Right lung (tissue), 2 donors: ENCODE measurements at regions not wholly inside any gene's neighbourhood (a gene's known extent, or its start where the extent isn't known, plus 50 kb on each side); places are given as distances from the start of the nearest gene placed in this dataset.
"Not testable (repeated sequence)": the region's sequence is repeated elsewhere in the genome, so short reads cannot be mapped to it uniquely, and the experiment has no call there.

Experiments
- DNase-seq, 2 donors: peaks; one replicate each; pipeline ENCODE4 v3.0.0-alpha.2; 2013

DNA sequence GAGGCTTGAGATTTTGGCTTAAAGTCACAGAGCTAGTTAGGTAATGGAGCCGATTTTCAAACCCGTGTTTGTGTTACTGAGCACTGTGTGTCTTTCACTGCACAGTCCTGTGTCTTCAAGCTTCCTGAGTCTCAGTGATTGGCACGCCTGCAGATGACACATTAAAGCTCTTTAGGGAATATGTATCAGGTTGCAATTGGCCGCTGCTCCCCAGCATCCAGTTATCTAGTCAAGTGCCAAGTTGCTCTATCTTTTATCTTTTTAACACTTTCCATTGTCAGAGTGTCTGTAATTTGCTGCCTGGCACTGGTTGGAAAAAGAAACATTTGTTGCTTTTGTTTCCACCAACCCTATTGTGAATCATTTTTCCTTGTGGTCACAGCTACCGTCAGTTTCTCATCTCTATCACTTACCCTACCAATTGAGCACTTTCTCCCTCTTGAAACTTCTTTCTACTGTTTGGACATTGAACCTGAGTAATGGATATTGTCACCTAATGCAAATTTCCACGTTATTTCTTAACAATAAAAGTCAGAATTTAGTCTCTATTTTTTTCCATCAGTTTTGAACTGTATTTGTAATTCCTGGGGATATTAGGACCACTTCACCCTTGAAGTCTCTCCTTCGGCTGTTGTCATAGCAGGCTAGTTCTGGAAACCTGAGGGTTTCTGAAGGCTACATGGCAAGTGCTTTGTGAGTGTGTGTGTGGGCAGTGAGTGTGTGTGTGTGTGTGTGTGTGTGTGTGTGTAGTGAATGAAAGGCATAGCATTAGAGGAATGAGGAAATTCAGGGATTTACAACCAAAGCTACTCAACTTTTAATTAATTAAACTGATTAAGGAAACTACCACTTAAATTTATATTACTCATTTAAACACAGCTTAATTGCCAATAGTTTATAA is 274.3 kb downstream of the ISL1 start:
- DNase-seq = no peak

DNA sequence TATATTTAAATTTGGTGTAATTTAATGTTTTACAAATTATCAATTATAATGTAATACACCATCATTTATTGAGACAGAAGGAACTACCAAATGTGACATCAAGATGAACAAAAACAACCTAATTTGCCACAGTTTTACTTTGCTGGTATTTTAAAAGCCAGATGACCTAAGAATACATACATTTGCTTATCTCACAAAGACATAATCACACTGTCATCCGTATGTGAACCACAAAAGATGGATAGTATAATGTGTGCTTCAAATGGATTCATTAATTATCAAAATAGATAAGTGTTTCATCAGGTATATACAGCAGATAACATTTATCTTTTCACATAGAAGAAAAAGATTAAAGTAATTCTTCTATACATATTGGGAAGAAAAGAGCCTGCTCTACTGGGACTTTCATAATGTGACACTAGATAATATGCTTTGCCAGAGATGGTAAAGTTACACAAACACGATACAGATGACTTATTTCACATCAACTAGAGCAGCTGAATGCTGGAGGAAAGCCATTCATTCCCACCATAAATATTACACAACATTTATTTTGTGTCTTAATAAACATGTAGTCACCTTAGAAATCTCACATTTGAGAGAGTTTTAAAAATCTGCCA is 278.5 kb downstream of the ISL1 start:
- DNase-seq = no peak

DNA sequence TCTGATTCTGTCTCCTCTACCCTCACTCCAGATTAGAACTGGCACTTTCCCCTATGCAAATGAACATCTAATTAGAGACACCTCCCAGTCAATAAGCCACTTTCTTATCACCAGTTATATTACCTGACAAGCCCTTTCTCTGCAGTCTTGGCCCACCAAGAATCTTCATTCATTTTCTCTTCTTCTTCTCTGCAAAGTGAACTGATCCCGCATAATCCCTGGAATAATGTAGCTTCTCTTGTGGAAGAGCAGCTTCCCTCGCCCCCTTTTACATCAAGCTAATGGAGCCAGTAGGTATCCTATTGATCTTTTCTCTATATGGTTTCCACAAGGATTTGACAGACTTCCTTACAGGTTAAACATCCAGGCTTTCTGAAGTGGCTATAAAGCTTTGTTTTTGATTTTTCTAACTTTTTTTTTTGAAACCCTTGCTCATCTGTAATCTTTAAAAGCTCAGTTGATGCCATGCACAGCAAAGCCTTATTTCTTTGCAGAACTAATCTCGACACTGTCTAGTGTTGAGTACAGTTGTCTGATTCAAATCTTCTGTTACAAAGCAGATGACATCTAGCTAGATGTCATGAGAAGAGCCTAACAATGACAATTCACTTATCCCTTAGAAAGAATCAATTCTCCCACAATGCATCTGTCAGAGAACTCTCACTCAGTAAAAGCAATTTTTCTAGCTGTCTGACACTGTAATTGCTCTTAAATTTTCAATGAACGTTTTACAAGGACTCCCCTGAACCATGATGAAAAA is 281.4 kb downstream of the ISL1 start:
- no peak for DNase-seq

DNA sequence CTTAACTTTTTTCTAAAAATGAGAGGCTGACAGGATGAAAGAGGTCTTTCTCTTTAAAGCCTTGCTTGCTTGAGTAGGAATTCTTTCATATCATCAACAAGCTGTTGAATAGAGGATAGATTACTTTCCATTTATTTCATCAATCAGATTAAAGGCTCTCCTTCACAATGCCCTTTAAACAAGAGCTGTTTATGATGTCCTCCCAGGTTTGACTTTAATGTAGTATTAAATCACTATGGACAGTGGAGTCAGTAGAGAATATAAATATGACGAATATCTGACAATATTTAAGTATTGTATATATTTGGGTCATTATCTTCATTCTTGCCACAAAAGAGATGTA is 282.0 kb downstream of the ISL1 start:
- no peak for DNase-seq

DNA sequence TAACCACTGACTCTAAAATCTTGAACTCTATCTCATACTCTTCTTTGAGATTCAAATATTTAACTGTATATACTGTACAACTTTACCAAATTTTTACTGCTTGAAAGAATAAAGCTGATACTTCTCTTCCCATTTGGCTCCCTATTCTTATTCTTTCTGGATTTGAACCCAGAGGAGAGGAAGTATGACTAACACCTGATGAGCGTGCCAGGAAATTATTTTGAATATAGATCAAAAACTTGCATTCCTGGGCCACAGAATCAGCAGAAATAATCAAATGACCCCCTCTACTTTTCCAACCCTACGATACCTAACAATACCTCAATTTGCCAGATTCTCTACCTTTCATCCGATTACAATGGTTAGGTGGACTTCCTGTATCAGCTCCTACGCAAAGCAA is 285.8 kb downstream of the ISL1 start:
- DNase-seq = no peak

DNA sequence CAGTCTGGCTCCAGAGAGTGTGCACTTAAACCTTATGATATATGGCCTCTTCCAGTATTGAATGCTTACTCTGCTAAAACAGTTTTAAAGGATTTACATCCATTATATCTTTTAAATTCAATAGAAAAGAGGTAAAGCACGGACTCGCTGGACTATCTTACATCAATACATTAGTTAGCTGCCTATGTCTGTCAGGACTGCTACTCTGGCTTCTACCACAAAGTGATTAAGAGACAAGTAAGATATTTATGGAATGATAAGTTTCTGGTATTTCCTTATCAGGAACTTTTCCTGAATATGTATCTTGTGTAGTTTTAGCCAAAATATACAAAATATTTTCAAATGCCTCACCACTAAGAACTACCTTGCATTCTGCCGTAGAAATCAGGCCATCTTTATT is 295.1 kb downstream of the ISL1 start:
- no peak for DNase-seq

DNA sequence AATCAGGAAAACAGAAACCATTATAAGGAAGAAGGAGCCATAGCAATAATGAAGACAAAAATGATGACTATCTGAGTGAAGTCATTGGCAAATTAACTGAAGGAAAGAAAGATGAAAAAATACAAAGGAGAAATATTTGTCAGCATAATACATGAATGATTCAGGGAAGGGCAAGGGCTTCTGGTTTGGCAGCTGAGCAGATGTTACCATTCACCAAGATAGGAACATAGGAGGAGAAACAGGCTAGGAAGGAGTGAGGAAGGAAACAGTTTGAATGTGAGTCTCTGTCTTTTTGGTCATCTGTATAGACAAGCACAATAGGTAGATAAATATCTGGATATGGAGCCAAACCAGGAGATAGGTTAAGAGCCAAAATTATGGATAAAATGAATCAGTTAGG is 296.0 kb downstream of the ISL1 start:
- no peak for DNase-seq

DNA sequence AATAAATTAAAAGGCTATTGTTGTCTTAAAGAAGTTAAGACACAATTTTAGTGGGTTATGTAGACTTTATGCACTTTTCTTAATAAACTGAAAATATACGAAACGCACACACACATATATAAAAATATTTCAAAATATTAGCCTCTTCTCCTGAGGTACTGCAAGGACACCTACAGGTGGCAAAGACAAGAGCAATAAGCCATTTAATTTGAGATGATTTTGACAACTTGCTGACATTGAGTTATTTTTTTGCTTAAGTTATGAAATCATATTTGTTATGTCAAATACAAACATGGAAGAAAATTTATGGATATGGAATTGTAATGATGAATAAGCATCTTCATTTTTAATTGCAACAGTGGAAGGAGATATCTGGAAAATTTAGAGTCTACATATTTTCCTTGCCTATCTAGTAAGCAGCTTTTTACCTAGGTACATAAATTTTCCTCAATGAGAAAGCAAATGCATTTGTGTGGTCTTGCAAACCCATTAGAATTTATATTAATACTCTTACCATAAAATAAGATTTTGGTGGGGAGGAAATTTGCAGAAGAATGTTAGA is 301.6 kb downstream of the ISL1 start:
- DNase-seq = no peak

DNA sequence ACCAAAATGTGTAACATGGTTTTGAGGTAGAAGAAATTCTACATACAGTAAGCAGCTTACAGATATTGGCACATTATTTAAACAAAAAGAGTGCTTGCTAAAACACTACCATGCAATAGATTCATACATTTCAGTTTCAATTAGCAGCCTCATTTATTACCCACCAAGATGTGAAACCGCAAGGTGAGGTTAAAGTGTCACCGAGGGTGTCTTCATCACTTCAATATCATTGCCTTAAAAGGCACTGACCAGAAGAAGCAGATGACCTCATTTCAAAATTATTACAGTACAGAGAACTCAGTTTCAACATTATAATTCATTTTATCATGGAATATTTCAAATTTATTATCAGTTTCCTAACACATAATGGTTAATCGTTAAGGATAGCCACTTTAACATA is 302.2 kb downstream of the ISL1 start:
- no peak for DNase-seq

DNA sequence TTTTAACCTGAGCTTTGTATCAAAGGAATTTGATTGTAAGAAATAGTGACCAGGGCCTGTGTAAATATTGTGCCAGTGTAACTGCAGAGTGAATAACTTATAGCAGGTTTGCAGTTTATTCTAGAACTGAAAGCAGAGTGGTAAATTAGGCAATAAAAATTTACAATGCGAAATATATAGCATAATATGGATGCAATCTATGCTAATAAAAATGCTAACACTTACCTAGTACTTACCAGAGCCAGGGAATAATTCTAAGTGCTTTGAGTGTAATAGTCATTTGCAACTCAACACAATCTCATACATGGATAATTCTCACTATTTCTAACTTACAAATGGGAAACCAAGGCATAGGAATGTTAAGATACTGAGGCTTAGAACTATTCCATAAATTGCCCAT is 303.4 kb downstream of the ISL1 start:
- DNase-seq = no peak

DNA sequence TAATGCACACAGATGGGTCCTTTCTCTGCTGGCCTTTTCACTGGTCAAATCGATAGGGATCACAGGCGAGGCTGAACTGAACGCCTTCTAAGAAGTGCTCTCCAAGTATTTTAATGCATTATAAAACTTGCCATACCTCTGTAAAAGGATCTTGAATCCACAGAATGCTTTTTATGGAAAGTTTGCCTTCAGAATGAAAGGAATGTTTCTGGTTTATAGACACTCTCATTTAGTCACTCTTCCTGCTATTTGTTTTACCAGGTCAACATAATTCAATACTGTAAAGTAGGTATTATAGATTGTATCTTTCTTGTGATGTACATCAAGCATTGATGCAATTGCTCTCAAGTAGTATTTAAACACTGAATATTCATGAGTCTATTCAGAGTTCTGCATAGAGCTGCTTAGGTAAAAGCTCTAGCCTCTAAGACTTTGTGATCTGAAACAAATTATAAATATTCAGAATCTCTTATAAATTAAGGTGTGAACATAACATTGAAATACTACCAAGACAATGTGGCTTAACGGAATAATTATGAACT is 308.4 kb downstream of the ISL1 start:
- no peak for DNase-seq

DNA sequence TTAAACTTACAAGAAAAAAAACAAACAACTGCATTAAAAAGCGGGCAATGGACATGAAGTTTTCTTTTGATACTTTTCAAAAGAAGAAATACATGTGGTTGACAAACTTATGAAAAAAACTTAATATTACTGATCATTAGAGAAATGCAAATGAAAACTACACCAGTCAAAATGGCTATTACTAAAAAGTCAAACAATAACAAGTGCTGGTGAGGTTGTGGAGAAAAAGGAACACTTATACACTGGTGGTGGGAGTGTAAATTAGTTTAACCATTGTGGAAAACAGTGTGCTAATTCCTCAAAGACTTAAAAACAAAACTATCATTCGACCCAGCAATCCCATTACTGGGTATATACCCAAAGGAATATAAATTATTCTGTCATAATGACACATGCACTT is 311.6 kb downstream of the ISL1 start:
- DNase-seq = no peak

DNA sequence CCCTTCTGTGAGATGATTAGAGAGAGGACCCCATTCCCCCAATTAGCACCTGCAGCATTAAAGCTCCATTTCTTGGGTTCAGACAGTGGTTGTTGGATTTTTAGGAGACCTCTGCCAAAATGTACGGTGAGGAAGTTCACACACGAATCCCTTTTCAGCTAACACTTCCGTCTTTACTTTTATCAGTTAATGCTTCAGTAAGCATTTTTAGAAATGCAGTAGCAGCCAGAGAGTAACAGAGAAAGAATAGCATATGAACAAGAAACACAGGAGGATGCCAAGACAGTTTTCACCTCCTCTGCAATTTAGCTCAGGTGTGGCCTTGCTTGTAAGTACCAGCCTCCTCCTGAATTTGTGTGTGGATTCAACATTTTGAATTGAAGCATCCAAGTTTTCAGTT is 312.9 kb downstream of the ISL1 start:
- no peak for DNase-seq

DNA sequence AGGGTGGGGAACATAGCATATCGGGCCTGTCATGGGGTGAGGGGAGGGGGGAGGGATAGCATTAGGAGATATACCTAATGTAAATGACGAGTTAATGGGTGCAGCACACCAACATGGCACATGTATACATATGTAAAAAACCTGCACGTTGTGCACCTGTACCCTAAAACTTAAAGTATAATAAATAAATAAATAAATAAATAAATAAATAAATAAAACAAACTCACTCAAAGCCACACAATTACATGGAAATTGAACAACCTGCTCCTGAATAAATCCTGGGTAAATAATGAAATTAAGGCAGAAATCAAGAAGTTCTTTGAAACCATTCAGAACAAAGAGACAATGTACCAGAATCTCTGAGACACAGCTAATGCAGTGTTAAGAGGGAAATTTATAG is 318.8 kb downstream of the ISL1 start:
- not testable (repeated sequence) for DNase-seq

DNA sequence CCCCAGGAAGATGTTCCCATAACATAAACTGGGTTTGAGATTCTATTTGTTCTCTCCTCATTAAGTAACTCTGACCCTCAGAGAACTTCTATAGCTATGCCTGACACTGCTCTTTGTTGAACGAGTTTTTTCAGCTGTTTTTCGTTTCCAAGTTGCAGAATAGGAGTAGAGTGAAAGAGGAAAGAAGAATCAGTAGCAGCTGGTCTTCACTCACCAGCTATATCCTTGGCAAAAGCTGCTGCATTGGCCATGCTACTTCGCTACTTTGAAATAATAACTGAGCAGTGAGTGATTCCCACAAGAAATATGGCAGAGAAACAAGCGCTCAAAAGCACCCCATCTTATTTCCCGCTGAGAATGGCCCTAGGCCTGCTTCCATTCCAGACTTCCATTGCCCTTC is 329.0 kb downstream of the ISL1 start:
- DNase-seq = peak; percentile 64 to 75

DNA sequence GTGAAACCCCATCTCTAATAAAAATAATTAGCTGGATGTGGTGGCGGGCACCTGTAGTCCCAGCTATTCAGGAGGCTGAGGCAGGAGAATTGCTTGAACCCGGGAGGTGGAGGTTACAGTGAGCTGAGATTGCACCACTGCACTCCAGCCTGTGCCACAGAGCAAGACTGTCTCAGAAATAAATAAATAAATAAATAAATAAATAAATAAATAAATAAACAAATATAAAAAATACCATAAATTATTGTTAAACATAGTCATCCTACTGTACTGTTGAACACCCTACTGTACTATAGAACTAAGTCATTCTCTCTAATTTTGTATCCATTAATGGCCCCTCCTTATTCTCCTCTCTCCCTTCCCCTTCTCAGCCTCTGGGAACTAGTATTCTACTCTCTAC is 332.2 kb downstream of the ISL1 start:
- not testable (repeated sequence) for DNase-seq

DNA sequence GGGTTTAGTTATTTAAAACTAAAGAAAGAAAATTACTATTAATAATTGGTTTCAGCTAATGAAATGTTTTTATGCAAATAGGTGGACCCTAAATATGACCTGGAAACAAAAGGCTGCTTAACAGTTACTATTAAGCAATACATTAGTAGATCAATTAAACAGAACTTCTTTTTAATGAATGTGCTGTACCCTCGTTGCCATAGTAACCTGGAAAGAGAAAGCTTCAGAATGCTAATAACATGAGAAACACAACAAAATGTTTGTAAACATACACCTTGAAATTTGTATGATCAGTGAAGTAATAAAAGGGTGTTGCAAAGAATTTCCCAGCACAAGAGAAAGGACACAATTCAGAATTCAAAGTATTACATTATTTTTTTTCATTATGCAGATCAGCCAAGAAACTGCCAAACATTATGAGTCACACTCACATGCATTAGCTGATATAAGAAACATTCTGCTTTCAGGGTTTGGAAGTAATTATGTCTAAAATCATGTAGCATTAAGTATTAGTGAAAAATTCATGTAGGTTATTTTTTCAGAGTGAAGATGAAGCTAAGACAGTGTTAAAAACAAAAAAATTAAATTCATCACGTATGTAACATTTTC is 348.3 kb downstream of the ISL1 start:
- DNase-seq = peak in 1 of 2 donors; percentile 7

DNA sequence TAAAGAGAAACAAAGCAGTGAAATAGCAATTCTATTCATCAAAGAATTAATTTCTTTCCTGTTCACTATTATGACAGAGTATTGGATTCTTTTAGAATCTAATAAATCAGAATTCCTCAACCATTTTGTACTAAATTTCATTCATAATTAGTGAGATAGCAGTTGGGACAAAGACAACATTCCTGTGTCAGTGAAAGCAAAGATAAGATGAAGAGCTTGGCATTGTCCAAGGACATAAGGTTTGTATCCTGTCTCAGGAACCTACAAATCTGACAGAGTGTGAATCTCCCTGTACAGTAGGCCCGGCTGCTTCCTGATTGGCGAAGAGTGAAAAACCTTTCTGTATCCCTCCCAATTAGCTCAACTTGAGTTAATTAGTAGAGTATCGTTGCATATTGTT is 349.1 kb downstream of the ISL1 start:
- peak in 1 of 2 donors; percentile 3 for DNase-seq

DNA sequence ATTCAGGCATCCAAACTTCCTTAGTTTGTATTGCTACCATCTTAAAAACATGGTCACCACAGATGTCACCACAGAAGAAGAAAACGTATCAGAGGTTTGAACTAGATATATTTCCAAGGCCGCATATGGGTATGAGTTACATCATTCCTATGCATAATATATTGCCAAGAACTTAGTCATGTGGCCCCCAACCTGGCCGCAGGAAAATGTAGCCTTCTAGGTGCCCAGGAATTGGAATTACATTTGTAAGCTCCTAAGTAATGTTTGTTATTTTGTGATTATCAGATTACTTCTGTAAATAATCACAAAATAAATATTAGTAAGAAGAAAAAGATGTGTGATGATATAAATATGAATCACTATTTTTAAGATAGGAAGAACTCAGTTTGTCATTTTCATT is 351.4 kb downstream of the ISL1 start:
- DNase-seq = no peak

DNA sequence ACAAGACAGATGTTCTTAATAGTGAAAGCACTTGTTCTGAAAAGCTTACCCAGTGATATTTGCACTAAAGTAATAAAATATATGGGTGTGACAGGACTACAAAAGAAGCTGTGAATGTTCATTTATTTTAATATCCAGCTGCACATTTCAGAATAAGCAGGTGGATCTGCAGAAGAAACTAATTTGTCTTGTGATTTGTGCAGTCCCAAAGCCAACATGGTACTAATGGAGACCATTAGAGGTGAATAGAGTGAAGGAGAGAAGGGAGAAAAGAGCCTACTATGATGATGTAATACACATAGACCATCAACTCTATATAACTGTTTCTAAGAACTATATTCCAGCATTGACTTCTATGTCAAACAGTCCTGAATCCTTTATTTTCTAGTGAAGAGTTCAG is 362.8 kb downstream of the ISL1 start:
- DNase-seq = no peak

DNA sequence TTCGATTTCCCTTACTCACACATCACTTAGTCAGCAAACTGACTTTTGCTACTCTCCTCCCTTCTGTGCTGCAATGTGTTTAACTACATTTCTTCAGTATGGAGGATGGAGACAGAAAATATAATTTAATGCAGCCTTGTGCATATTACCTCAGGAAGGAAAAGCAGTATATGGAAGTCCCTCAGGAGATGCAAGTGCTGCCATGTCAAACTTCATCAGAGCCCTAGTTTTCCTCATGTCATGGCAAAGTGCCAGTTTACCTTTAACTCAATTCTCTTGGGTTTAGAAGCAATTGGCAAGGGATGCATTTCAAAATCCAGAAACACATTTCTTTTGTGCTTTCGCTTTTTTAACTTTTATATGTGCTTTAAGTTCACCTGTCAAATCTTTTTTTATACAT is 365.4 kb downstream of the ISL1 start:
- no peak for DNase-seq
